HG03196 (cell line): ENCODE measurements at regions not wholly inside any gene's neighbourhood (a gene's known extent, or its start where the extent isn't known, plus 50 kb on each side); places are given as distances from the start of the nearest gene placed in this dataset.

Experiments used
- ATAC-seq: cut with Tn5 transposase; IDR thresholded peaks from one replicate; pipeline ENCODE4 v1.9.1; 2021; ENCODE audit not compliant: unreplicated experiment

GRCh38 chr6:88359530-88360202, 193.5 kb upstream of the CNR1 start:
- ATAC-seq = no peak

GRCh38 chr6:88358846-88359245, 192.7 kb upstream of the CNR1 start:
- ATAC-seq = no peak

- ATAC-seq = no peak
Observed at GRCh38 chr6:88349511-88349910, 183.4 kb upstream of the CNR1 start.

GRCh38 chr6:88342336-88342735, 176.2 kb upstream of the CNR1 start:
- ATAC-seq = no peak

- ATAC-seq = no peak
Observed at GRCh38 chr6:88339761-88340160, 173.6 kb upstream of the CNR1 start.

GRCh38 chr6:88321306-88321705, 155.2 kb upstream of the CNR1 start:
- ATAC-seq = no peak

GRCh38 chr6:88311561-88311960, 145.4 kb upstream of the CNR1 start:
- no peak for ATAC-seq

GRCh38 chr6:88304520-88304919, 138.4 kb upstream of the CNR1 start:
- ATAC-seq = no peak

GRCh38 chr6:88302769-88303225, 136.7 kb upstream of the CNR1 start:
- ATAC-seq = no peak

- no peak for ATAC-seq
Observed at GRCh38 chr6:88301888-88302768, 136.0 kb upstream of the CNR1 start.

- no peak for ATAC-seq
Observed at GRCh38 chr6:88301256-88301655, 135.1 kb upstream of the CNR1 start.

- ATAC-seq = no peak
Observed at GRCh38 chr6:88298066-88298845, 132.1 kb upstream of the CNR1 start.

GRCh38 chr6:88296694-88297093, 130.5 kb upstream of the CNR1 start:
- no peak for ATAC-seq

GRCh38 chr6:88295663-88296062, 129.5 kb upstream of the CNR1 start:
- ATAC-seq = no peak

GRCh38 chr6:88294702-88295101, 128.6 kb upstream of the CNR1 start:
- ATAC-seq = no peak

- ATAC-seq = no peak
Observed at GRCh38 chr6:88290411-88290810, 124.3 kb upstream of the CNR1 start.

- no peak for ATAC-seq
Observed at GRCh38 chr6:88287696-88288095, 121.5 kb upstream of the CNR1 start.

GRCh38 chr6:88276331-88276730, 110.2 kb upstream of the CNR1 start:
- no peak for ATAC-seq

- no peak for ATAC-seq
Observed at GRCh38 chr6:88268508-88268907, 102.4 kb upstream of the CNR1 start.

GRCh38 chr6:88266126-88266525, 100.0 kb upstream of the CNR1 start:
- no peak for ATAC-seq

- ATAC-seq = no peak
Observed at GRCh38 chr6:88263591-88263990, 97.4 kb upstream of the CNR1 start.

- ATAC-seq = no peak
Observed at GRCh38 chr6:88262332-88262731, 96.2 kb upstream of the CNR1 start.
